MV-4-11 (cell line): ENCODE measurements at regions not wholly inside any gene's neighbourhood (a gene's known extent, or its start where the extent isn't known, plus 50 kb on each side); places are given as distances from the start of the nearest gene placed in this dataset.
"Not testable (repeated sequence)": the region's sequence is repeated elsewhere in the genome, so short reads cannot be mapped to it uniquely, and the experiment has no call there.

Source experiments
- DNase-seq: peaks from one replicate; lab custom pipeline; 2025; lab: John Stamatoyannopoulos, UW

DNA sequence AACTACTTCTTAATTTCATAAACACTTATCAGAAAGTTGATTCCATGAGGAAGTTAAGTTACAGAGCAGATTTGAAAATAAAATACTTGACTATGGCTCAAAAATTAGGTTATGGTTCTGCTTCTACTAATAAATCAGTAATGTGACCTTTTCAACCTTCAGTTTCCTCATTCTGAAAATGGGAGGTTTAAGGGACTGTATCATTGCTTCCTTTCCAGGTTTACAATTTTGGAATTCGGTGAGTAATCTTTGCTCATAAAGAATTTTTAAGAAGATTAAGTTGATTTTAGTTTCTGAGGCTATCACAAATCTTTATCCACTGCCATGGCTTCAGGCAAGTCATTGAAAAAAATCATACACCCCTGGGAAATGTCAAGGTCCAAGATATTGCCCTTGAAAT, 1061.2 kb downstream of the DIPK2A start:
- no peak for DNase-seq

DNA sequence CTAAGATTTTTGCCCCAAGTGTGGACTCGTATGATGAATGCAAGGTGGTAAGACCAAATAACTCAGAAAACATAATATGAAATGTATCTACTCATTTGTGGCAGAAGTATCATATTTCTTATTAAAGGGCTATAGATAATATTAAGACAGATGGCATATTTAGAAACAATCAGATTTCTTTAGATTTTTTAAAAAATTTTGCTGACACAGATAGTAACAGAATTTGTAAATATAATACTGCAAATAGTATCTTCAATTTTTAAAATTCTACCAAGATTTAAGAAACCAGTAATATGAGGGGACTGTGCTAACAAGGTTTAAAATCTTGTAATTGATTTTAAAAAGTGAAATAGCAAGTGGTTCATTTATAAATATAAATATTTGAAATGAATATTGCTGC, 1064.1 kb downstream of the DIPK2A start:
- DNase-seq, result no peak

DNA sequence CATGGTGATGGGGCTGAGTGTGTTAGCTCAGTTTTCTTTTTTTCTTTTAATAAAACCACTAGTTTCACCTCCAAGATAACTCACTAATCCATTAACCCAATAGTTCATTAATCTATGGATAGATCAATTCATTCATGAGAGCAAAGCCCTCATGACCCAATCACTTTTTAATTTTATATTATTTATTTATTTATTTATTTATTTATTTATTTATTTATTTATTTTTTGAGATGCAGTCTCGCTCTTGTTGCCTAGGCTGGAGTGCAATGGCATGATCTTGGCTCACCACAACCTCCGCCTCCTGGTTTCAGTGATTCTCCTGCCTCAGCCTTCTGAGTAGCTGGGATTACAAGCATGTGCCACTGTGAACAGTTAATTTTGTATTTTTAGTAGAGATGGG, 1082.4 kb downstream of the DIPK2A start:
- DNase-seq, result not testable (repeated sequence)

DNA sequence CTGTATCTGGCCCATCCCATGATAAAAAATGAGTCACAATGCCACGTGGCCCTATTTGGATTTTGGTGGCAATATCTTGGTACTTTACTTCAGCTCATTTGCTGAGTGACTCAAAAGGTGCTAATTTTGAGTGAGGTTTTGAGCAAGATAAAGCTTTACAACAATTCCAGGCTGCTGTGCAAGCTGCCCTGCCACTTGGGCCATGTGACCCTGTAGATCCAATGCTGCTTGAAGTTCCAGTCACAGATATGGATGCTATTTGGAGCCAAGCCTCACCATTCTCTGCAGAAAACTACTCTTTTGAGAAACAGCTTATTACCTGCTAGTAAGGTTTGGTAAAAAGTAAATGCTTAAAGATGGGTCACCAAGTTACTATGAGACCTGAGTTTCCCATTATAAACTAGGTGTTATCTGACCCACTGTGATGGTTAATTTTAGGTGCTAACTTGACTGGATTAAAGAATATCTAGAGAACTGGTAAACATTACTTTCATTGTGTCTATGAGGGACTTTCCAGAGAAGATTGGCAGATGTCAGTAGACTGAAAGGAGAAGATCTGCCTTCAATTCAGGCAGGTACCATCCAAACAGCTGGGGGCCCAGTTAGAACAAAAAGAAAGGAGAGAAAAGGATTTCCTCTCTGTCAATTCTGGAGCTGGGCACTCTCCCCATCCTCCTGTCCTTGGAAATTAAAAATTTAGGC, 1083.9 kb downstream of the DIPK2A start:
- no peak for DNase-seq

DNA sequence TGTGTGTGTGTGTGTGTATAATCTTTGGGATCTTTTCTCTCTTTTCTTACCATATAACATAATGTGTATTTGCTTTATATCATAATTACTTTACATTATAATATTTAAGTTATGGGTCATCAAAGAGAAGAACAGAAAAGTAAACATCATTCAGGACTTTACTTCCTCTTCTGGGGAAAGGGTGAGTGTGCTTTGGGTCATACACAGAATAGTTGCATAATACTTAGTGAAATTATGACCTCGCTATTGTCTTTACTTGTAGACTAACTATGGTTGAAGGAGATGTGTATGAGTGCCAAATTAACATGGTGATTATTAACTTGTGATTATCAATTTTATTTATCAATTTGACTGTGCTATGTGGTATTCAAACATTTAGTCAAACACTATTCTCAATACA, 1086.9 kb downstream of the DIPK2A start:
- DNase-seq, result peak; percentile 81

DNA sequence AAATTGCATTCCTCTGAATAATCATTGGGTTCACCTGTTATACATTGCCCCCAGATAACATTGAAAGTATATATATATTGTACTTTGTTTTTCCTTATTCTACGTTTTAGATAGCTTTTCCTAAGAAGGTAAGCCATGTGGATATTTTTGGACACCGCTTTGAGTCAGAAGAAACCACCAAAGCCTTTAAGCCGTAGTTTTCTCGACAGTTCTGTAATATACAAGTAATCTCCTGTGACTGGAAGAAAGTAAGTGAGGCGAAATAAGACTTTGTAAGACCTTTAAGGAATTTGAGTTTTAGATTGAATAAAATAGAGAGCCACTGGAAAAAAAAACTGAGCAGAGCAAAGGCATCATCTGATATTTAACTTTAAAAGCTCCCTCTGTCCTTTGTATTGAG, 1092.0 kb downstream of the DIPK2A start:
- DNase-seq, result no peak

DNA sequence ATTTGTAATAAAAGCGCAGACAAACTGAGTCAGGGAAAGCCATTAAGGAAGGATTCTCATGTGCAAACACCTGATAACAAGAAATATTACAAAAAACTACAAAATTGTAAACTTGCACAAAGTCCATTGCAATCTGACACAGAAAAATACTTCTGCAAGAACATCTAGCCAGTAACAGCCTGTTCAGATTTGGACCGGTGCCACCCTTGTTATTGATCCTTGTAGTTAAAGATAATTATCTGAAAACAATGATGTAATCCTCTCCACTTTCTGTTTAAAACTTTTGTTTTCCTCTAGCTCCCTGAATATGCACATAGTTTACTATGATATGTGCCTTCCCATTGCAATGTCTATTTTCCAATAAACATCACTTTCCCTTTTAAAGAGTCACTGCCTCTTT, 1090.2 kb downstream of the PLOD2 start:
- no peak for DNase-seq

DNA sequence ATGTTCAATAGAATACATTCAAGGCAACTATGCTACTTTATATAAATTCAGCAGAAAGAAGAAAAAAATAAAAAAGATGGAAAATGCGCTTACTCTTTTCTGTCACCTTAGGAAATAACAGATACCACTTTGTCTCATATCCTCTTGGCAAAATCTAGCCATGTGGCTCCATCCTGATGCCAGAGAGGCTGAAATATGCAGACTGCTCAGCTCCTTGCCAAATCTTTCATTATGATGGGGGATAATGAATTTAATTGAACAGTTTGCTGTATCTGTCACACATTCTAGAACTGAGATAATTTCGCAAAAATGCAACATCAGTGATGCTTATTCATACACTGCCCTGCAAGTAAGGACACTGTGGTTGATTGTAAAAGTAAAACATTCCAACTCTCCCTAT, 1081.5 kb downstream of the PLOD2 start:
- DNase-seq, result no peak

DNA sequence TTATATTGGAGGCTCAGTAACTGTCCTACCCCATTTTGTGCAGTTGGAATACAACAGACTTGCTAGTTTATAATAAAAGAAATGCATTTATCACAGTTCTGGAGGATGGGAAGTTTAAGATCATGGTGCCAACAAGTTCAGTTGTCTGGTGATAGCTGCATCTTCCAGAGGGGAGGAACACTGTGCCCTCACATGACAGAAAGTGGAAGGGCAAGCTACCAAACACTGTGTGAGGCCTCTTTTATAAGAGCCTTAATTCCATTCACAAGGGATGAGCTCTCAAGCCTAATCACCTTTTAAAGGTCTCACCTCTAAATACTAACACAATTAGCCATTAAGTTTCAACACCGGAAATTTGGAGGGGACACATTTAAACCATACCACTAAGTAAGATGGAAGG, 1073.9 kb downstream of the PLOD2 start:
- DNase-seq, result peak; percentile 42

DNA sequence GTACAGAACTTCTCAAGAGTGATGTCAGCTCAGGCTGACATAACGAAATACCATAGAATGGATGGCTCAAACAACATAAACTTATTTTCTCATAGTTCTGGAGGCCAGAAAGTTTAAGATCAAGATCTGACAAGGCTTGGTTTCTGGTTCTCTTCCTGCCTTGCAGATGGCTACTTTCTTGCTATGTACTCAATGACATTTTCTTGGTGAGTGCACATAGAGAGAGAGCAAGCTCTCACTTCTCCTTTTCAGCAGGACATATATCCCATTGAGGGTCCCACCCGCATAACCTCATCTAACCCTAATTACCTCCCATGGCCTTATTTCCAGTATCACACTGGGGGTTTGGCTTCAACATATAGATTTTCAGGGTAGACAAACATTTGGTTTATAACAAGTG, 1072.1 kb downstream of the PLOD2 start:
- DNase-seq, result peak; percentile 79

DNA sequence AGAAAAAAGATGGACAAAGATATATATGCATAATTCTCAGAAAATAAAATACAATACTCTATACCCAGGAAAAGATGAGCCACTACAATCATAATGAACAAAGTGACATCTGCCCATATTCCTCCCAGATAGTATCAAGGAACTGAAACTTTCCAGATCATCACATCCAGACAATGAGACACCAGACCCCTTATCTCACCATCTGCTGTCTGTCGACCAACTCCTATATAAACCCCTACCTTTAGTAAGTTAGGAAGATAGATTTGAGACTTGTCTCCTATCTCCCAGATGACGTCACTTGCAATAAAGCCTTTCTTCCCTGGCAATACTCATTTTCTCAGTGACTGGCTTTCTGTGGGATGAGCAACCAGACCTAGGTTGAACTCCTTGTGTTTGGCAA, 1071.6 kb downstream of the PLOD2 start:
- DNase-seq, result peak; percentile 37

DNA sequence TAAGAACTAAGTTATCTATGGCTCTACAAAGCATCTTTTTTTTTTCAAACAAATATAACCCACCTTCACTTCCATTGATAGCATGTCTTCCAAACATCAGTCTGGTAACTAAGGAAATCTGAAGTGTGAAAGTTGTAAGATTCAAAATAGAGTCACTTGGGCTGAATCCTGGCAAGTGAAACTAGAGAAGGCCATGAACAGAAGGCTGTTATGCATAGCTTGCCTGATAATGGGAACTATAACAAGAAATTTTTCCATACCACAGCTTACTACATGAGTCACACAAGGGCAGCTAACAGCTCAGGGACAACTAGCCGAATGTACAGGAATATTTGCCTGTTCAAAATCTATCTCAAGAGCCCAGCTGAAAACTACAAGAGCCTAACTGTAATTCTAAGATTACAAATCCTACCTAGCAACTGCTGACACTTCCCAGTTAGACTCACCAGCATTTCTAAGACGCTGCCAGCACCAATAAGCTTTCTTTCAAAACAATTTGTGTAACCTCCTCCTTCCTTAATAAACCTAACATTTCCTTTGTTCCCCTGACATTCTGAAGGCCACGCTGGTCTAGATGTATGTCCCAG, 1066.5 kb downstream of the PLOD2 start:
- peak; percentile 57 for DNase-seq

DNA sequence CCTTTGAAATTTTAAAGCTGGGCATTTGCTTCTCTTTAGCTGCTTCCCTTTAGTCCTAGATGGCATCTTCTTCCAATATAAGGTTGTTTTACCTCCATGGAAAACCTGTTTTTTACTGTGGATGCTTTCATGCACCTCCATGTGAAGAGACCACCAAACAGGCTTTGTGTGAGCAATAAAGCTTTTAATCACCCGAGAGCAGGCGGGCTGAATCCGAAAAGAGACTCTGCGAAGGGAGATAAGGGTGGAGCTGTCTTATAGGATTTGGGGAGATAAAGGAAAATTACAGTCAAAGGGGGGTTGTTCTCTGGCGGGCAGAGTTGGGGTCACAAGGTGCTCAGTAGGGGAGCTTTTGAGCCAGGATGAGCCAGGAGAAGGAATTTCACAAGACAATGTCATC, 1049.8 kb downstream of the PLOD2 start:
- DNase-seq, result not testable (repeated sequence)

DNA sequence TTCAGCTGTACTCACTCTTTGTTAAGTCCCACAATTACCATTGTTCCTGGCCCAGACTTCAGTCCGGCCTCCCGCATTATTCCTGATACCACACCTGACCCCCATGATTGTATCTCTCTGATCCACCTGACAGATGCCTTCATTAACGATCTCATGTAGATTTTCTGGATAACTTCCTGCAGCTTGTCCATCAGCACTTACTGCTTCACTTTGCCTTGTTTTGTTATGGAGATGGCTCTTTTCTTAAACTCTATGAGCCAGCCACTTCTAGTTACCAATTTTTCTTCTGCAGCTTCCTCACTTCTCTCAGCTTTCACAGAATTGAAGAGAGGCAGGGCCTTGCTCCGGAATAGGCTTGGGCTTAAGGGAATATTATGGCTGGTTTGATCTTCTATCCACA, 1044.2 kb downstream of the PLOD2 start:
- no peak for DNase-seq

DNA sequence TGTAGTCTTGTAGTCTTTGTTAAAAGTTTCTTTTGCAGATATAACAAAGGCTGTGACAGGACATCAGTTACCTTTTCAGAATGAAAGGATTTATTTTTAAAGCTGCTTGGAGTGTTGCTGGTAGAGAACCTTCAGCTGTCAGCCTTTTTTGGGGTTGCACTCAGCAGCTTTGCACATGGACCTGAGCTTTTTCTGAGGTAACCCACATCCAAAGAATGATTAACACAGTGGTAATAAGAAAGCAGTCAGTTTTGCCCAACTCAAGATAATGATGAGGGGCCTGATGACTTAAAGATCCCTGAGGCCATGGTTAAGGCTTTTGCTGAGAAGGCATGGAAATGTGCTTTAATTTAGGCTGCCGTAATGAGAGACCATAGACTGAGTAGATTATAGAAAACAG, 1042.7 kb downstream of the PLOD2 start:
- no peak for DNase-seq

DNA sequence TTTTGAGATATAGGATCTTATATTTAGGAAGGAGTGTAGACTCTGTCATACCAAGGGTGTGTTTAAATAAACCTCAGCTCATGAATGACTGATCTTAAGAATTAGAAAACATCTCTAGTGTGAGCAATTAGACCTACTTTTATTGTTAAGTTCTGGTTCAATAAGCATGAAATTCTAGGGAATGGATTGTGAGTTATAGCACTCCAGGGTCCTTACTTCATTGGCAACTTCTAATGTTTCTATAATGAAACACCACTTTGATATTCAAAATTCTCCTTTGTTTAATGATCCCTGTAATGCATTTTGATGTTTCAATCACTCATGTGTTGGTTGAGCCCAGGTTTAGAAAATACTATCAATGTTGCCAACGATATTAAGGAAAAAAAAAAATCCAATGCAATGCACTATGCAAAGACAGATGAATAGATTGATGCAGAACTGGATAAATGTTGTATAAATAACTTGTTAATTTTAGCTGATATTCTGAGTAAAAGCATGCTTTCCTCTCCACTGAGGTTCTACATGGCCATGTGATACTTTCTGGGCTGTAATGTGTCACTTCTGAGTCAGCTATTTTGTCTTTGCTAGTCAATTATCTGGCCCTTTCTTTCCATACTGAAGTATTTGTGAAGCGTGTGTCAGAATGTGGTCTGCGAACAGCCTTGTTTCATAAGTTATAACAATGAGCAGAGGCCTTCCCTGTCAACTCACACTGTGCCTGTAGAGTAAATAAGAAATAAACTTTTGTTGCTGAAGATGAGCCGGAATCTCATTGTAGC, 1035.9 kb downstream of the PLOD2 start:
- DNase-seq, result no peak

DNA sequence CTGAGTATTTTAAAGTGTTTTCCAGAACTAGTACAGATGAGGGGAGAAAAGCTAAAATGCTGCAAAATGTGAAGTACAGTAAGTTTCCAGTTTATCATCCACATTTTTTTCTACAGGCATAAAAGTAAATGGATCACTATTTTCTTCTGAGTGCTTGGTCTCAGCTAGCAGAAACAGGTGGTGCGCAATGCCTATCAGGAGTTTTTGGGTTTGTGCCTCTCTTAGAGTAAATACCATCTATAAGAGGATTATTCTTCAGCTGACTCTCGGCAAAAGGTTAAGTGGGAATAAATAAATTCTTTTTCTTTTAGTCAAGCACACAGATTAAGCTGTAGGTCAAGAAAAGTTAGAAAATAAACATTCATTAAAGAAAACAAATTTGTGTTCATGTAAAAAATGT, 1027.7 kb downstream of the PLOD2 start:
- no peak for DNase-seq

DNA sequence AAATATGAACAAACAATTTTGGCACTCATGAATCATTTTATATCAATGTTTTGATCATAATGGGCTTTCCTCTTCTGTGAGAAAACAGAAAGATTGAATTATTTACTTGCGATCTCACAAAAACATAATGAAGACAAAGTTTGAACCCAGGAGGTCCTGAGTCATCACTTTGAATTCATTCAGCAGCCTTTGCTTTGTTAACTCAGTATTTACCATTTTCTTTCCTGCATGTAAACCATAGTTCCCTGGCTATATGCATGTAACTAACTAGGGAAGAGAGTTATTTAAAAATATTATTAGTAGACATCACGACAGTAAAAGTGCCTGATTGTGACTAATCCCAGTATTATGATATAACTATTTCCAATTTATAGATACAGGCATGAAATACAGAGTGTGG, 1026.2 kb downstream of the PLOD2 start:
- DNase-seq, result no peak

DNA sequence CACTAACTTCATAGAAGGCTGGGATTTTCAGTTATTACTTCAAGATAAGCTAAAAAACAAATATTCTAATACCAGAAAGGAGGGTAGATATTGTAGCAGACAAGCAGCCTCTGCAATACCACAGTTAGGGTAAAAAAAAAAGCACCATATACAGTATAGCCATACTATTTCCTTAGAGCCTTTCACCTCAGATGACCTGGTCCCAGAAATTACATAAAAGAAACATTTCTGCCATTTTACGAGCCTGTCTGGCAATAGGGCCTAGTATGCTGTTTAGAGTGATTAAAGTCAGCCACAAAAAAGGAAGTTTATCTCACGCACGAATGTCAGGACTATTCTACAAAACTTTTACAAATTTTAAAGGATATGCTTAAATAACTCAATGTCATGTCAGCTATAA, 1016.6 kb downstream of the PLOD2 start:
- peak; percentile 72 for DNase-seq

DNA sequence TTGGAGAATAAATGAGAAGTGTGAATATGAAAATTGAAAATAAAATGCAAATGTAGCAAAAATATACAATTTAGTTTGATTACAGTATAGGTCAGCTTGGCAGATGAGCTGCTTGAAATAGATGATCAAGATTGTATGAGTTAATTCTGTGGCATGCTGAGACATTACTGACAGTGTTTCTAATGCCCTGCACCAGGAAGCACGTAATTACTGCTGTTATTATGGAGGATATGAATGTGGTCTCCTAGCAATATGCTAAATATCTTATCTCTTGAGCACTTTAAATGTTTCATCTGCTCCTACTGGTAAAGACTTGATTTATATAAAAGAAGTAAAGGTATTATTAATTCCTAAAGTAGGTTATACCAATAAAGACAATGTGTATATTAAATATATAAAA, 1015.5 kb downstream of the PLOD2 start:
- DNase-seq, result no peak

DNA sequence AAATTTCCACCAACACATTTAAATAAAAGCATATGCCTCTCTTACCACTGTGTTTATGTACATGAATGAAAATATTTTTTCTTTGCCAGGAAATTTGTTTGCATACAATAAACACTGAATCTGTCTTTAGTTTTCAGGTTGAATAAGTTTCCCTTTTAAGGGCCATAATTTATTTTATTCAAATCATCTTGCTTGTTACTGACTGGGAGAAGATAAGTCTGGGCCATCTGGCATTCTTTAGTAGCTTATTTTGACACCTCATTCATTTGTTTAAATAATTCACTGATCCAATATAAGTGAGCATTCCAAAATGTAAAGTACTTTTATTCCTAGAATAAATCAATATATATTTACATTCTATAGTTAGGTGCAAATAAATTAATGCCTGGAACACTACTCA, 1001.3 kb downstream of the PLOD2 start:
- no peak for DNase-seq

DNA sequence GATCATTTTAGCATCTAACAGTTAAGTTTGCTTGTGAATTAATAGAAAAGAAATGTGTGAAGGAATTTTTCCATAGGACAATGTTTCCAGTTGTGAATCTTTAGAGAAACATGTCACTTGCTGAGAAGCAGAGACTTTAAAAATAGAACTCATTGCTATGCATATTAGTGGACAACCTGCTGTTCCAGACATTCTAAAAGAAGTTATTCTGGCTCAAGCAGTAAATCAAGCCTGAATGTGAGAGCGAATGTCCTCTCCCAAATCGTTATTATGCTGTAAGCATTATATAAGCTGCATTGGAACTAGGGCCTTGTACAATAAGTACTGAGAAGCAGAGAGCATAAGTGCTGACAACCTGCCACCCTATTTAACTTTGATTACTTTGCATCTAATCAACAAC, 990.9 kb downstream of the PLOD2 start:
- no peak for DNase-seq

DNA sequence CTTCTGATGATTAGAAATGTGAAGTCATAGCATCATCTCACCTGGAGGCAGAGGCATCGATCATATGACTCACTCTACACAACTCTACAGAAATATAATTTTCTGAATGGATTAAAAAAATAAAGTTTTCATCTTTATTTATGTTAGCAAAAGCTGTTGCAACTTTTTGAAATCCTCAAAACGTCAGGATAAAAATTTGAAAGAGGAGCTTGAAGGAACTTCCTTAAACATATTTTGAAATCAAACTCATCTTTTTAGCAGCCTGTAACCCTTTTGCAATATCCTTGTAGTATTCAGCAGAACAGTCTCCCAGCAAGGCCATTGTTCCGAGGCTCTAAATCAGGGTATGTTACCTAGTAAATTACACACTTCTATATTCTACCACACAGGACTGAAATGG, 985.4 kb downstream of the PLOD2 start:
- DNase-seq, result peak; percentile 33
